HUES64 (cell line): ENCODE measurements at regions not wholly inside any gene's neighbourhood (a gene's known extent, or its start where the extent isn't known, plus 50 kb on each side); places are given as distances from the start of the nearest gene placed in this dataset.

Source experiments
- H3K27ac ChIP-seq: 2 replicates; pipeline ENCODE4 v1.7.0; 2013; ENCODE audit warnings: low read depth, low read length, inconsistent platforms
- H3K27me3 ChIP-seq: 2 replicates; pipeline ENCODE4 v1.6.1; 2013; ENCODE audit warnings: mild to moderate bottlenecking, low read length; ENCODE audit not compliant: insufficient read depth
- H3K36me3 ChIP-seq: 2 replicates; pipeline ENCODE4 v1.6.1; 2013; ENCODE audit warnings: mild to moderate bottlenecking, low read length; ENCODE audit not compliant: insufficient read depth
- H3K4me1 ChIP-seq: 2 replicates; pipeline ENCODE4 v1.6.1; 2013; ENCODE audit warnings: mild to moderate bottlenecking, low read length, moderate library complexity; ENCODE audit not compliant: insufficient read depth
- H3K4me3 ChIP-seq: 2 replicates; pipeline ENCODE4 v1.5.1; 2013; ENCODE audit warnings: mild to moderate bottlenecking, low read length, moderate library complexity
- H3K9ac ChIP-seq: 2 replicates; pipeline ENCODE4 v1.6.1; 2013; ENCODE audit warnings: mild to moderate bottlenecking, low read depth, low read length
- H3K9me3 ChIP-seq: 2 replicates; pipeline ENCODE4 v1.6.1; 2013; ENCODE audit warnings: low read depth, low read length; ENCODE audit not compliant: insufficient read depth
- WGBS: fragments of 150-250, 120-280 bp; methylation state at CpG from one replicate; pipeline ENCODE4 v1.1.7; 2013; ENCODE audit warnings: missing lambda C conversion rate; 5-methylcytosine and 5-hydroxymethylcytosine counted together

DNA sequence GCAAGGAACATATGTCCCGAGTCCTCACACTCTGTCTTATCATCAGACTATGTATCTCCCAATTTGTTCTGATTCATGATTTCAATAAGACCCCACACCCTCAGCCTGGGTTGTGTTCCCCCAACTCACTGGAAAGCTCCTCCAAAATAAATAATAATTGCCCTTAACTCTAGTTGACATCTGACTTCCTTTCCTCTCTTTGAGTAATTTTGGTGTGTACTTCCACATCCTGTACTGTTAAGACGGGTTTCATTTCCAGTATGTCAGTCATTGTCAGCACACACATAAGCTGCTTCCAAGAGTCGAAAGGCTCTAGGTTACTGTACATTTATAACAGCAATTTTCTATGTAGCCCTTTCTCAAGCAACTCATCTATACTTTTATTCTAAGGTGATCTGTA, 52.2 kb upstream of the C1QTNF7 start:
- no peaks in the 10 kb centered on the region for H3K27me3 ChIP-seq
- H3K36me3 ChIP-seq: no peaks in the 10 kb centered on the region
- H3K4me3 ChIP-seq: no peak overlapping the region
- H3K27ac ChIP-seq: no peak overlapping the region
- peaks cover 39% of the 10 kb centered on the region for H3K4me1 ChIP-seq
- no peak overlapping the region for H3K9ac ChIP-seq
- WGBS: 93% methylated on average over 3 of the region's 3 CpGs
- no peaks in the 10 kb centered on the region for H3K9me3 ChIP-seq

GRCh38 chr4:15376145-15376544, 51.7 kb upstream of the C1QTNF7 start:
- Histone ChIP-seq H3K9me3 (no peaks in the 10 kb centered on the region), H3K36me3 (no peaks in the 10 kb centered on the region), H3K27me3 (no peaks in the 10 kb centered on the region), H3K4me1 (peaks cover 39% of the 10 kb centered on the region), H3K9ac (no peak overlapping the region), H3K4me3 (no peak overlapping the region), H3K27ac (peak overlapping the region; percentile 54; the same call in 1 of the 2 replicates)
- 90% methylated on average over 5 of the region's 5 CpGs for WGBS

GRCh38 chr4:15376594-15376993, 51.2 kb upstream of the C1QTNF7 start:
- WGBS: 69% methylated on average over 2 of the region's 2 CpGs
- peaks cover 39% of the 10 kb centered on the region for H3K4me1 ChIP-seq
- peak overlapping the region; percentile 54; the same call in 1 of the 2 replicates for H3K27ac ChIP-seq
- no peaks in the 10 kb centered on the region for H3K27me3 ChIP-seq
- no peak overlapping the region for H3K9ac ChIP-seq
- no peaks in the 10 kb centered on the region for H3K36me3 ChIP-seq
- no peaks in the 10 kb centered on the region for H3K9me3 ChIP-seq
- H3K4me3 ChIP-seq: no peak overlapping the region
